NCI-H2227 (cell line): ENCODE measurements at regions not wholly inside any gene's neighbourhood (a gene's known extent, or its start where the extent isn't known, plus 50 kb on each side); places are given as distances from the start of the nearest gene placed in this dataset.
"Not testable (repeated sequence)": the region's sequence is repeated elsewhere in the genome, so short reads cannot be mapped to it uniquely, and the experiment has no call there.

Experiments used
- DNase-seq: peaks from one replicate; lab custom pipeline; 2025; ENCODE audit not compliant: unreplicated experiment; lab: John Stamatoyannopoulos, UW

- DNase-seq: no peak
Observed at GRCh38 chr4:33780952-33781791, 2463.1 kb downstream of the ARAP2 start.

GRCh38 chr4:33785843-33786242, 2458.5 kb downstream of the ARAP2 start:
- no peak for DNase-seq

GRCh38 chr4:33802578-33802977, 2441.7 kb downstream of the ARAP2 start:
- no peak for DNase-seq

GRCh38 chr4:33825685-33826084, 2418.6 kb downstream of the ARAP2 start:
- no peak for DNase-seq

- not testable (repeated sequence) for DNase-seq
Observed at GRCh38 chr4:33829356-33829755, 2415.0 kb downstream of the ARAP2 start.

GRCh38 chr4:33831442-33832066, 2412.8 kb downstream of the ARAP2 start:
- DNase-seq: no peak

GRCh38 chr4:33835764-33836163, 2408.6 kb downstream of the ARAP2 start:
- DNase-seq: not testable (repeated sequence)

GRCh38 chr4:33837043-33837838, 2407.1 kb downstream of the ARAP2 start:
- no peak for DNase-seq

- no peak for DNase-seq
Observed at GRCh38 chr4:33841120-33841519, 2403.2 kb downstream of the ARAP2 start.

GRCh38 chr4:33850371-33850902, 2393.9 kb downstream of the ARAP2 start:
- no peak for DNase-seq

- not testable (repeated sequence) for DNase-seq
Observed at GRCh38 chr4:33853670-33854069, 2390.6 kb downstream of the ARAP2 start.

- DNase-seq: no peak
Observed at GRCh38 chr4:33864290-33864859, 2379.9 kb downstream of the ARAP2 start.

- no peak for DNase-seq
Observed at GRCh38 chr4:33873791-33874190, 2370.5 kb downstream of the ARAP2 start.

- no peak for DNase-seq
Observed at GRCh38 chr4:33878710-33879109, 2365.6 kb downstream of the ARAP2 start.

- DNase-seq: no peak
Observed at GRCh38 chr4:33881176-33881575, 2363.1 kb downstream of the ARAP2 start.

GRCh38 chr4:33882246-33882990, 2361.9 kb downstream of the ARAP2 start:
- DNase-seq: no peak

GRCh38 chr4:33883111-33883510, 2361.2 kb downstream of the ARAP2 start:
- no peak for DNase-seq

GRCh38 chr4:33886356-33886755, 2358.0 kb downstream of the ARAP2 start:
- no peak for DNase-seq

- DNase-seq: no peak
Observed at GRCh38 chr4:33890841-33891240, 2353.5 kb downstream of the ARAP2 start.

- DNase-seq: no peak
Observed at GRCh38 chr4:33911959-33912358, 2332.4 kb downstream of the ARAP2 start.
